ENCODE measurements at regions not wholly inside any gene's neighbourhood (a gene's known extent, or its start where the extent isn't known, plus 50 kb on each side); places are given as distances from the start of the nearest gene placed in this dataset.

GRCh38 chr5:87899721-87900131 lies 368.9 kb downstream of the TMEM161B start:
- Histone ChIP-seq H3K4me3 (ENCODE audit: low read length) (no peak overlapping the region), H3K27me3 (replicated peaks; ENCODE audit: control insufficient read depth, insufficient read depth, low read length) (no peaks in the 10 kb centered on the region)
- DNase-seq (ENCODE audit: low read depth): no peak

GRCh38 chr5:87899208-87899661 lies 369.4 kb downstream of the TMEM161B start:
- no peaks in the 10 kb centered on the region for H3K9me3 ChIP-seq (ENCODE audit: control insufficient read depth, low read length)
- no peaks in the 10 kb centered on the region for H3K27me3 ChIP-seq (replicated peaks; ENCODE audit: control insufficient read depth, insufficient read depth, low read length)
- H3K4me1 ChIP-seq (ENCODE audit: control insufficient read depth, insufficient read depth, low read length): peaks cover 8% of the 10 kb centered on the region
- H3K4me3 ChIP-seq (ENCODE audit: low read length): no peak overlapping the region
- no peaks in the 10 kb centered on the region for H3K36me3 ChIP-seq (ENCODE audit: control insufficient read depth, insufficient read depth, low read length, severe bottlenecking)
- DNase-seq (ENCODE audit: low read depth): no peak
- H3K9ac ChIP-seq (ENCODE audit: low read length): no peak overlapping the region

More at GRCh38 chr5:87899721-87900131, 368.9 kb downstream of the TMEM161B start:
- H3K36me3 ChIP-seq (ENCODE audit: control insufficient read depth, insufficient read depth, low read length, severe bottlenecking): no peaks in the 10 kb centered on the region
- H3K9me3 ChIP-seq (ENCODE audit: control insufficient read depth, low read length): no peaks in the 10 kb centered on the region
- H3K4me1 ChIP-seq (ENCODE audit: control insufficient read depth, insufficient read depth, low read length): peaks cover 8% of the 10 kb centered on the region
- no peak overlapping the region for H3K9ac ChIP-seq (ENCODE audit: low read length)

DNA sequence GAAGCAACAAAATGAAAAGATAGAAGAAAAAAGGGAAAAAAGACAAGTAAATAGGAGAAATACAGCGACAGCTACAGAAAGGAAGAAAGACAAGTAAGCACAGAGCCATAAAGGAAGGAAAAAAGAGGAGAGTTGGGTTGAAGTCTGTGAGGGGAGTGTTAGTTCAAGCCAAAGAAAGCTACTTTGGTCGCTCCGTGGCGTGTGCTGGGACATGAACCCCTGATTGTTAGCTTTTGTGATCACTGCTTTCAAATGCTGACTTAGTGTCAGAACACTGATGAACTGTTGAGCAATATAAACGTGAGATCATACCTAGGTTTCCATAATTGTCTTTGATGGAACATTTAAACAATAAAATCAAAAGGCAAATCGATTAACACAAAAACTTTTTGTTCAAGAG lies 370.1 kb downstream of the TMEM161B start:
- H3K27me3 ChIP-seq (replicated peaks; ENCODE audit: control insufficient read depth, insufficient read depth, low read length): no peaks in the 10 kb centered on the region
- no peak overlapping the region for H3K4me3 ChIP-seq (ENCODE audit: low read length)
- DNase-seq (ENCODE audit: low read depth): no peak
- no peaks in the 10 kb centered on the region for H3K36me3 ChIP-seq (ENCODE audit: control insufficient read depth, insufficient read depth, low read length, severe bottlenecking)
- H3K9me3 ChIP-seq (ENCODE audit: control insufficient read depth, low read length): no peaks in the 10 kb centered on the region
- no peak overlapping the region for H3K9ac ChIP-seq (ENCODE audit: low read length)
- peaks cover 8% of the 10 kb centered on the region for H3K4me1 ChIP-seq (ENCODE audit: control insufficient read depth, insufficient read depth, low read length)

DNA sequence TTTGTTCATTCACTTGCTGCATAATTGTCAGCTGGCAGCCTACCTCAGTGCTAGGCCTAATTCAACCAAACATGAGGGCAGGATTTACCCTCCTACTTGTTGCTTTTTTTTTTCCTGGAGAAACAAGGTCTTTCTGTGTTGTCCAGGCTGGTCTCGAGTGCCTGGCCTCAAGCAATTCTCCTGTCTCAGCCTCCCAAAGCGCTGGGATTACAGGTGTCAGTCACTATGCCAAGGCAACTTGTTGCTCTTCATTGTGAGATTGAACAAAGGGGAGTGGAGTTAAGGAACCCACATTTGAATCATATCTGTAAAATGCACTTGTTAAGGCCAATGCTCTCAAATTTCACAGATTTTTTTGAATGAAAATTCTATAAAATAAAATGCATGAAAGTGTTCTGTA lies 380.5 kb downstream of the TMEM161B start:
- H3K4me3 ChIP-seq (ENCODE audit: low read length): no peak overlapping the region
- no peaks in the 10 kb centered on the region for H3K4me1 ChIP-seq (ENCODE audit: control insufficient read depth, insufficient read depth, low read length)
- no peaks in the 10 kb centered on the region for H3K36me3 ChIP-seq (ENCODE audit: control insufficient read depth, insufficient read depth, low read length, severe bottlenecking)
- H3K9ac ChIP-seq (ENCODE audit: low read length): no peak overlapping the region
- no peak for DNase-seq (ENCODE audit: low read depth)
- H3K27me3 ChIP-seq (replicated peaks; ENCODE audit: control insufficient read depth, insufficient read depth, low read length): no peaks in the 10 kb centered on the region
- H3K9me3 ChIP-seq (ENCODE audit: control insufficient read depth, low read length): no peaks in the 10 kb centered on the region

GRCh38 chr5:87887247-87887646 lies 381.4 kb downstream of the TMEM161B start:
- no peaks in the 10 kb centered on the region for H3K36me3 ChIP-seq (ENCODE audit: control insufficient read depth, insufficient read depth, low read length, severe bottlenecking)

GRCh38 chr5:87886164-87886563 lies 382.5 kb downstream of the TMEM161B start:
- DNase-seq (ENCODE audit: low read depth): no peak
- H3K36me3 ChIP-seq (ENCODE audit: control insufficient read depth, insufficient read depth, low read length, severe bottlenecking): no peaks in the 10 kb centered on the region
- no peak overlapping the region for H3K4me3 ChIP-seq (ENCODE audit: low read length)
- H3K9ac ChIP-seq (ENCODE audit: low read length): no peak overlapping the region
- H3K27me3 ChIP-seq (replicated peaks; ENCODE audit: control insufficient read depth, insufficient read depth, low read length): no peaks in the 10 kb centered on the region
- peaks cover 7% of the 10 kb centered on the region for H3K9me3 ChIP-seq (ENCODE audit: control insufficient read depth, low read length)
- H3K4me1 ChIP-seq (ENCODE audit: control insufficient read depth, insufficient read depth, low read length): no peaks in the 10 kb centered on the region

More at GRCh38 chr5:87887247-87887646, 381.4 kb downstream of the TMEM161B start:
- no peaks in the 10 kb centered on the region for H3K4me1 ChIP-seq (ENCODE audit: control insufficient read depth, insufficient read depth, low read length)
- H3K4me3 ChIP-seq (ENCODE audit: low read length): no peak overlapping the region
- H3K9ac ChIP-seq (ENCODE audit: low read length): no peak overlapping the region
- no peak for DNase-seq (ENCODE audit: low read depth)
- H3K27me3 ChIP-seq (replicated peaks; ENCODE audit: control insufficient read depth, insufficient read depth, low read length): no peaks in the 10 kb centered on the region
- H3K9me3 ChIP-seq (ENCODE audit: control insufficient read depth, low read length): no peaks in the 10 kb centered on the region

DNA sequence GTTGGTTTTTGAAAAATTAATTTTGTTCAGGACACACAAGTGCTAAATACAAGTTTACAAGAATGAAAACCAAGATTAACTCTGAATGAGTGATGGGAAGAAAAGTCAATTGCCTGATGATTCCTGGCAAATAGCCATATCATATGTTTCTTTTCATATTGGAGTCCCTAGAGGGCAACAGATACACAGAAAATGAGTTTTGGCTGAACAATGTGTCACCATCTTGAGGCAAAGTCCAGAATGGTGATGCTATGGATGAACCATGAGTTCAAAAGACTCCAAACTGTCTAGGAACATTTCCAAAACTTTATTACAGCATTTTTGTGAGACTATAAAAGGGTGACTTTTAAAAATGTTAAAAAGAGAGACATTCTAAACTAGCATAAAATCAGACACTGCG lies 382.9 kb downstream of the TMEM161B start:
- H3K27me3 ChIP-seq (replicated peaks; ENCODE audit: control insufficient read depth, insufficient read depth, low read length): no peaks in the 10 kb centered on the region

DNA sequence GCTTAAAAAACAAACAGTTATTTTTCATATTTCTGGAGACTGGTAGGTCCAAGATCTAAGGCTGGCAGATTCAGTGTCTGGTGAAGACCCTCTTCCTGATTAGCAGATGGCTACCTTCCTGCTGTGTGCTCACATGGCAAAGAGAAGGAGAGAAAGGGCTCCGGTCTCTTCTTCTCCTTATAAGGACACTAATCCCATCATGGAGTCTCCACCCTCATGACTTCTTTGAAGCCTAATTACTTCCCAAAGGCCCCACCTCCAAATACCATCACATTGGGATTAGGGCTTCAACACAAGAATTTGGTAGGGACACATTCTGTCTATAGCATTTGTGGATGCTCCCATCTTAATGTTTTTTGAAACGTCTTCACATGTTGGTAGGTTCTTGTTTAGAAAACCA lies 391.1 kb downstream of the TMEM161B start:
- Histone ChIP-seq H3K36me3 (ENCODE audit: control insufficient read depth, insufficient read depth, low read length, severe bottlenecking) (no peaks in the 10 kb centered on the region), H3K4me1 (ENCODE audit: control insufficient read depth, insufficient read depth, low read length) (no peaks in the 10 kb centered on the region), H3K9me3 (ENCODE audit: control insufficient read depth, low read length) (peaks cover 13% of the 10 kb centered on the region), H3K4me3 (ENCODE audit: low read length) (no peak overlapping the region), H3K27me3 (replicated peaks; ENCODE audit: control insufficient read depth, insufficient read depth, low read length) (no peaks in the 10 kb centered on the region), H3K9ac (ENCODE audit: low read length) (no peak overlapping the region)
- DNase-seq (ENCODE audit: low read depth): no peak

More for the DNA sequence above, 382.9 kb downstream of the TMEM161B start:
- no peaks in the 10 kb centered on the region for H3K36me3 ChIP-seq (ENCODE audit: control insufficient read depth, insufficient read depth, low read length, severe bottlenecking)
- no peak overlapping the region for H3K4me3 ChIP-seq (ENCODE audit: low read length)
- no peak overlapping the region for H3K9ac ChIP-seq (ENCODE audit: low read length)
- no peaks in the 10 kb centered on the region for H3K4me1 ChIP-seq (ENCODE audit: control insufficient read depth, insufficient read depth, low read length)
- DNase-seq (ENCODE audit: low read depth): no peak
- H3K9me3 ChIP-seq (ENCODE audit: control insufficient read depth, low read length): peaks cover 7% of the 10 kb centered on the region

- Histone ChIP-seq H3K4me1 (ENCODE audit: control insufficient read depth, insufficient read depth, low read length) (no peaks in the 10 kb centered on the region), H3K36me3 (ENCODE audit: control insufficient read depth, insufficient read depth, low read length, severe bottlenecking) (no peaks in the 10 kb centered on the region), H3K9me3 (ENCODE audit: control insufficient read depth, low read length) (peaks cover 13% of the 10 kb centered on the region), H3K4me3 (ENCODE audit: low read length) (no peak overlapping the region), H3K9ac (ENCODE audit: low read length) (no peak overlapping the region), H3K27me3 (replicated peaks; ENCODE audit: control insufficient read depth, insufficient read depth, low read length) (no peaks in the 10 kb centered on the region)
- no peak for DNase-seq (ENCODE audit: low read depth)
Measured at GRCh38 chr5:87877023-87877422, 391.6 kb downstream of the TMEM161B start.

DNA sequence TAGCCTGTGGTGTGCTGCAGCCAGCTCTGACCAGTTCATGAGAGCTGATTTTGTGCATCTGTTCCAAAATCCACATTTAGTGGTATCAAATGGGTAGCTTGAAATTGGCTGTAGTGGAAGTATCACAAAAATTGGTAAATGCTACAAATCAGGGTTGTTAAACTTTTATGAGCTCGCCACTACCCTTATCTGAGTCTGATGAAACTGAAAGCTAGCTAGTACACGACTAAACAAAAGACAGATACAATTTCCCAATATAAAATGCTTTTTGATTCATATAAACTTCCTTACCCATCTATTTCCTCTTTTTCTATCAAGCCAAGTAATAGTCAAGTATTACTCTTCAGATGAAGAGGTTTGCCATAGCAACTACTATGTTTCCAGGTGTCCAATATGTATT lies 392.0 kb downstream of the TMEM161B start:
- H3K9me3 ChIP-seq (ENCODE audit: control insufficient read depth, low read length): peaks cover 10% of the 10 kb centered on the region
- DNase-seq (ENCODE audit: low read depth): no peak
- no peak overlapping the region for H3K4me3 ChIP-seq (ENCODE audit: low read length)
- no peak overlapping the region for H3K9ac ChIP-seq (ENCODE audit: low read length)
- no peaks in the 10 kb centered on the region for H3K36me3 ChIP-seq (ENCODE audit: control insufficient read depth, insufficient read depth, low read length, severe bottlenecking)
- H3K27me3 ChIP-seq (replicated peaks; ENCODE audit: control insufficient read depth, insufficient read depth, low read length): no peaks in the 10 kb centered on the region
- no peaks in the 10 kb centered on the region for H3K4me1 ChIP-seq (ENCODE audit: control insufficient read depth, insufficient read depth, low read length)

DNA sequence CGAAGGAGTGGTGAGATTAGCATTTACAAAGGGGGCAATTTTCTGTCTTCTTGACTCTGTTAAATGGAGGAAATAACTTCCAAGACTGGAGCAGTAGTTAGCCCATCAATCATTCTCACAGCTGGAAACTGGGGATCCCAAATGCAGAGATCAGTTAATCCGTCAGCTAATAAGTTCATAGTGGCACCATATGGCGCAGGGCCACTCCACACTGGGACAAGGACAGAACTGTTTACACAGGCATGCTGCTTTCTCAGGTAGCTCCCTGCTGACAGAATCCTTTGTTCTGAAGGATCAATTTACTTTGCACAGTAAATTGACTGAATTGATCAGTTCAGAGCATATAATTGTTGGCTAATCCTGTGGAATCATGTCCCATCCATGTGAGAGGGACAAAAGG lies 395.7 kb downstream of the TMEM161B start:
- H3K4me1 ChIP-seq (ENCODE audit: control insufficient read depth, insufficient read depth, low read length): no peaks in the 10 kb centered on the region
- no peaks in the 10 kb centered on the region for H3K27me3 ChIP-seq (replicated peaks; ENCODE audit: control insufficient read depth, insufficient read depth, low read length)
- no peak for DNase-seq (ENCODE audit: low read depth)
- no peak overlapping the region for H3K4me3 ChIP-seq (ENCODE audit: low read length)
- H3K36me3 ChIP-seq (ENCODE audit: control insufficient read depth, insufficient read depth, low read length, severe bottlenecking): no peaks in the 10 kb centered on the region
- no peaks in the 10 kb centered on the region for H3K9me3 ChIP-seq (ENCODE audit: control insufficient read depth, low read length)
- no peak overlapping the region for H3K9ac ChIP-seq (ENCODE audit: low read length)

GRCh38 chr5:87868792-87869191 lies 399.9 kb downstream of the TMEM161B start:
- no peak overlapping the region for H3K4me3 ChIP-seq (ENCODE audit: low read length)
- DNase-seq (ENCODE audit: low read depth): no peak
- H3K27me3 ChIP-seq (replicated peaks; ENCODE audit: control insufficient read depth, insufficient read depth, low read length): no peaks in the 10 kb centered on the region
- H3K36me3 ChIP-seq (ENCODE audit: control insufficient read depth, insufficient read depth, low read length, severe bottlenecking): no peaks in the 10 kb centered on the region
- no peak overlapping the region for H3K9ac ChIP-seq (ENCODE audit: low read length)
- H3K9me3 ChIP-seq (ENCODE audit: control insufficient read depth, low read length): no peaks in the 10 kb centered on the region
- no peaks in the 10 kb centered on the region for H3K4me1 ChIP-seq (ENCODE audit: control insufficient read depth, insufficient read depth, low read length)
